ENCODE measurements at regions not wholly inside any gene's neighbourhood (a gene's known extent, or its start where the extent isn't known, plus 50 kb on each side); places are given as distances from the start of the nearest gene placed in this dataset.

GRCh38 chr5:130270786-130271185, 366.5 kb downstream of the CHSY3 start:
- no peak for TF ChIP-seq SPI1 (IDR thresholded peaks at IDR 0.05; ENCODE audit: borderline replicate concordance, insufficient read depth, low read depth, low read length)
- no peak for TF ChIP-seq BCL11A (IDR thresholded peaks at IDR 0.05; ENCODE audit: low read depth, low read length)
- TF ChIP-seq ZSCAN29 (IDR thresholded peaks at IDR 0.05) = no peak
- TF ChIP-seq ASH2L (IDR thresholded peaks at IDR 0.05; ENCODE audit: borderline replicate concordance, low read depth) = no peak
- TF ChIP-seq, protein P1, sequence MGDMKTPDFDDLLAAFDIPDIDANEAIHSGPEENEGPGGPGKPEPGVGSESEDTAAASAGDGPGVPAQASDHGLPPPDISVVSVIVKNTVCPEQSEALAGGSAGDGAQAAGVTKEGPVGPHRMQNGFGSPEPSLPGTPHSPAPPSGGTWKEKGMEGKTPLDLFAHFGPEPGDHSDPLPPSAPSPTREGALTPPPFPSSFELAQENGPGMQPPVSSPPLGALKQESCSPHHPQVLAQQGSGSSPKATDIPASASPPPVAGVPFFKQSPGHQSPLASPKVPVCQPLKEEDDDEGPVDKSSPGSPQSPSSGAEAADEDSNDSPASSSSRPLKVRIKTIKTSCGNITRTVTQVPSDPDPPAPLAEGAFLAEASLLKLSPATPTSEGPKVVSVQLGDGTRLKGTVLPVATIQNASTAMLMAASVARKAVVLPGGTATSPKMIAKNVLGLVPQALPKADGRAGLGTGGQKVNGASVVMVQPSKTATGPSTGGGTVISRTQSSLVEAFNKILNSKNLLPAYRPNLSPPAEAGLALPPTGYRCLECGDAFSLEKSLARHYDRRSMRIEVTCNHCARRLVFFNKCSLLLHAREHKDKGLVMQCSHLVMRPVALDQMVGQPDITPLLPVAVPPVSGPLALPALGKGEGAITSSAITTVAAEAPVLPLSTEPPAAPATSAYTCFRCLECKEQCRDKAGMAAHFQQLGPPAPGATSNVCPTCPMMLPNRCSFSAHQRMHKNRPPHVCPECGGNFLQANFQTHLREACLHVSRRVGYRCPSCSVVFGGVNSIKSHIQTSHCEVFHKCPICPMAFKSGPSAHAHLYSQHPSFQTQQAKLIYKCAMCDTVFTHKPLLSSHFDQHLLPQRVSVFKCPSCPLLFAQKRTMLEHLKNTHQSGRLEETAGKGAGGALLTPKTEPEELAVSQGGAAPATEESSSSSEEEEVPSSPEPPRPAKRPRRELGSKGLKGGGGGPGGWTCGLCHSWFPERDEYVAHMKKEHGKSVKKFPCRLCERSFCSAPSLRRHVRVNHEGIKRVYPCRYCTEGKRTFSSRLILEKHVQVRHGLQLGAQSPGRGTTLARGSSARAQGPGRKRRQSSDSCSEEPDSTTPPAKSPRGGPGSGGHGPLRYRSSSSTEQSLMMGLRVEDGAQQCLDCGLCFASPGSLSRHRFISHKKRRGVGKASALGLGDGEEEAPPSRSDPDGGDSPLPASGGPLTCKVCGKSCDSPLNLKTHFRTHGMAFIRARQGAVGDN (IDR thresholded peaks at IDR 0.05) = no peak
- TF ChIP-seq SREBF1 (IDR thresholded peaks at IDR 0.05; ENCODE audit: low read length) = no peak
- no peak for TF ChIP-seq CHD2 (IDR thresholded peaks at IDR 0.05; ENCODE audit: borderline replicate concordance, low read depth, low read length)
- no peak for TF ChIP-seq WRNIP1 (IDR thresholded peaks at IDR 0.05; ENCODE audit: borderline replicate concordance, low read depth, low read length)
- no peak for TF ChIP-seq IKZF2 (IDR thresholded peaks at IDR 0.05)
- TF ChIP-seq NFYB (IDR thresholded peaks at IDR 0.05; ENCODE audit: insufficient read depth, low read depth, low read length) = no peak
- no peak for TF ChIP-seq CBX5 (IDR thresholded peaks at IDR 0.05; ENCODE audit: low read depth)
- no peak for TF ChIP-seq SUZ12 (IDR thresholded peaks at IDR 0.05; ENCODE audit: unreplicated experiment)
- TF ChIP-seq MXI1 (IDR thresholded peaks at IDR 0.05; ENCODE audit: low read depth, low read length) = no peak
- TF ChIP-seq SP1 (IDR thresholded peaks at IDR 0.05; ENCODE audit: low read depth, low read length) = no peak
- TF ChIP-seq RELA (IDR thresholded peaks at IDR 0.05; ENCODE audit: borderline replicate concordance, partially characterized antibody) = no peak
- TF ChIP-seq PML (IDR thresholded peaks at IDR 0.05; ENCODE audit: low read length) = no peak
- no peak for TF ChIP-seq EP300 (IDR thresholded peaks at IDR 0.05; ENCODE audit: borderline replicate concordance in 1 of 2, control insufficient read depth in 1 of 2, low read depth in 2 of 2, low read length in 2 of 2)
- H3K4me2 ChIP-seq (ENCODE audit: control insufficient read depth, insufficient read depth) = no peak overlapping the region
- H3K9me3 ChIP-seq (replicated peaks; ENCODE audit: control insufficient read depth, insufficient read depth, low read length) = no peaks in the 10 kb centered on the region
- H3K4me3 ChIP-seq = no peak overlapping the region
- H3K9ac ChIP-seq (ENCODE audit: control insufficient read depth, insufficient read depth, low read length) = no peak overlapping the region
- no peak overlapping the region for H2AFZ ChIP-seq (ENCODE audit: control insufficient read depth, low read depth, low read length)
- FAIRE-seq (no peak), DNase-seq (ENCODE audit: low read depth, low spot score) (no peak), ATAC-seq (no peak)
- SMC1A ChIA-PET (ENCODE audit: uncharacterized antibody, unreplicated experiment) = interaction anchor here (1.3 kb wide), 1 partner anchor 13 kb away, joined by 4 read pairs; no protein-coding TSS in a partner anchor
- POLR2A ChIA-PET = no interaction called here
- RAD21 ChIA-PET (ENCODE audit: unreplicated experiment) = no interaction called here
- no peaks in the 10 kb centered on the region for H3K4me1 ChIP-seq (ENCODE audit: control insufficient read depth, insufficient read depth, low read length)
- H3K27me3 ChIP-seq (replicated peaks in 1 of 2; ENCODE audit: control insufficient read depth in 2 of 2, insufficient read depth in 2 of 2, low read length in 1 of 2) = no peaks in the 10 kb centered on the region
- no peaks in the 10 kb centered on the region for H4K20me1 ChIP-seq (ENCODE audit: control insufficient read depth, insufficient read depth)
- no peaks in the 10 kb centered on the region for H3K36me3 ChIP-seq (ENCODE audit: control insufficient read depth in 2 of 2, insufficient read depth in 2 of 2, low read length in 1 of 2)
- intact Hi-C loops (cut with micrococcal nuclease; ENCODE audit: unreplicated experiment) (no loop called here), in situ Hi-C loops (cut with MboI) (no loop called here)
- no peak overlapping the region for H3K27ac ChIP-seq (ENCODE audit: control insufficient read depth, insufficient read depth)
- H3K79me2 ChIP-seq (ENCODE audit: control insufficient read depth, insufficient read depth, low read length) = no peaks in the 10 kb centered on the region
- CTCF ChIA-PET = no interaction called here
- no TSS peak for BruUV-seq (replicated peaks)
